ENCODE measurements at regions not wholly inside any gene's neighbourhood (a gene's known extent, or its start where the extent isn't known, plus 50 kb on each side); places are given as distances from the start of the nearest gene placed in this dataset.

DNA sequence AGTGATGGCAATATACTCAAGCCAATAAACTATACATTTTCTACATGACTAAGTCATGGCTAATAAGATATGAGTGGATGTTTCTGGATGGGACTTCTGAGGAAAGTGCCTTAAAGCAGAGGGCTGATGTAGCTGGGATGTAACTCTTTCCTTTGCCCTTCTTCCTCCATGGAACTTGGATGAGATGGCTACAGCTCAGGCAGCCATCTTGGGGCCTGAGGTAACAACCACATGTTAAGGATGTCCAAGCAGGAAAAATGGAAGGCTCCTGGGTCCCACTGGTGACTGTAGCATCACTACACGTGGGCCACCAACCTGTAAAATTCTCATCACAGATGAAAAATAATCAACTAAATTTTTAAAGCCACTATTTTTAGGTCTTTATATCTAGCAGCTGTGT lies 54.4 kb upstream of the GRIP1 start:
- H3K4me1 ChIP-seq: no peaks in the 10 kb centered on the region

DNA sequence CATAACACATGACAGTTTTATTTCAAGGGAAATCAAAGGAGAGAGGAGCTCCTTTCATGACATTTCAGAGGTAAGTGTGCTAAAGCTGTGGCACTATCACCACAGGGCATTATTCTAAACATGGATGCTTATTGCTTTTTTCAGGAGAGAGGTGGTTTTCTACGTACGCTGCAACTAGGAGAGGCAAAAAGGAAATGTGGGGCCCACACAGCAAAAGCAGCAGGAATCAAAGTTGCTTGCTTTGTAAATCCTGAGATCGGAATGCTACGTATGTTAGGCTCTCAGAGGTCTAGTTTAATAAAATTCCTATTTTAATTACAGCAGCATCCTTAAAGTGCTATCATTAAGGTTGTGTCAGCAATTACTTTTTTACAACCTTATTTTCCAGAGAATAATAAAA lies 55.0 kb upstream of the GRIP1 start:
- H3K27me3 ChIP-seq: no peaks in the 10 kb centered on the region
- no peaks in the 10 kb centered on the region for H3K9me3 ChIP-seq
- 85 to 92% methylated on average over 4 of the region's 4 CpGs for WGBS, 2 donors
- intact Hi-C loops (cut with DNase I): no loop called here
- no peak for TF ChIP-seq POLR2A (IDR thresholded peaks at IDR 0.05)
- TF ChIP-seq, protein P1, sequence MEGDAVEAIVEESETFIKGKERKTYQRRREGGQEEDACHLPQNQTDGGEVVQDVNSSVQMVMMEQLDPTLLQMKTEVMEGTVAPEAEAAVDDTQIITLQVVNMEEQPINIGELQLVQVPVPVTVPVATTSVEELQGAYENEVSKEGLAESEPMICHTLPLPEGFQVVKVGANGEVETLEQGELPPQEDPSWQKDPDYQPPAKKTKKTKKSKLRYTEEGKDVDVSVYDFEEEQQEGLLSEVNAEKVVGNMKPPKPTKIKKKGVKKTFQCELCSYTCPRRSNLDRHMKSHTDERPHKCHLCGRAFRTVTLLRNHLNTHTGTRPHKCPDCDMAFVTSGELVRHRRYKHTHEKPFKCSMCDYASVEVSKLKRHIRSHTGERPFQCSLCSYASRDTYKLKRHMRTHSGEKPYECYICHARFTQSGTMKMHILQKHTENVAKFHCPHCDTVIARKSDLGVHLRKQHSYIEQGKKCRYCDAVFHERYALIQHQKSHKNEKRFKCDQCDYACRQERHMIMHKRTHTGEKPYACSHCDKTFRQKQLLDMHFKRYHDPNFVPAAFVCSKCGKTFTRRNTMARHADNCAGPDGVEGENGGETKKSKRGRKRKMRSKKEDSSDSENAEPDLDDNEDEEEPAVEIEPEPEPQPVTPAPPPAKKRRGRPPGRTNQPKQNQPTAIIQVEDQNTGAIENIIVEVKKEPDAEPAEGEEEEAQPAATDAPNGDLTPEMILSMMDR (IDR thresholded peaks at IDR 0.05): no peak
- ATAC-seq (no peak), DNase-seq (no peak)
- H3K27ac ChIP-seq: no peak overlapping the region
- H3K4me3 ChIP-seq: no peak overlapping the region
- no peaks in the 10 kb centered on the region for H3K36me3 ChIP-seq (replicated peaks in 1 of 2; ENCODE audit: insufficient read depth in 1 of 2, low read depth in 2 of 2)
- no peaks in the 10 kb centered on the region for H3K4me1 ChIP-seq

More for the DNA sequence above, 54.4 kb upstream of the GRIP1 start:
- TF ChIP-seq, protein P1 (IDR thresholded peaks at IDR 0.05): no peak
- no peak for TF ChIP-seq POLR2A (IDR thresholded peaks at IDR 0.05)
- intact Hi-C loops (cut with DNase I): no loop called here
- Histone ChIP-seq H3K27me3 (no peaks in the 10 kb centered on the region), H3K9me3 (no peaks in the 10 kb centered on the region), H3K4me3 (no peak overlapping the region), H3K27ac (no peak overlapping the region), H3K36me3 (replicated peaks in 1 of 2; ENCODE audit: insufficient read depth in 1 of 2, low read depth in 2 of 2) (no peaks in the 10 kb centered on the region)
- ATAC-seq (no peak), DNase-seq (no peak)
- 54 to 73% methylated on average over 1 of the region's 1 CpG for WGBS, 2 donors

DNA sequence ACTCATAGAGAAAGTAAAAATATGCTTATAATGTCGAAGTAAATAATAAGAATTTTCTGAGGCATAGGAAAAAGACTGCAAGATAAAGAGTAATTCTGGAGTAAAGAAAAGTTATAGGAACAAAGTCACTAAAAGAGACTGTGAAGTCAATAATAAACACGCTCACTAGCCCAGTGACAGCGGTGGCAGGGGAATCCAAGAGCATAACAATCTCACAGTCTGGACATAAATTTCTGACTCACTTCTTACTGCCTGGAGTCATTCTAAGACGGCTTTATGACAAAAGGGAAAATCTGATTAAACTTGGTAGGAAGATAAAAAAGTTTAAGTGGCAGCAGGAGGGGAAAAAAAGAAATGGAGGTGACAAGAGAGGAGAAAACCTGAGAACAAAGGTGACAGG lies 56.4 kb upstream of the GRIP1 start:
- H3K4me3 ChIP-seq: no peak overlapping the region
- no peaks in the 10 kb centered on the region for H3K4me1 ChIP-seq
- WGBS, 2 donors: 88 to 93% methylated on average over 4 of the region's 4 CpGs
- DNase-seq (no peak), ATAC-seq (no peak)
- intact Hi-C loops (cut with DNase I): no loop called here
- H3K9me3 ChIP-seq: no peaks in the 10 kb centered on the region
- TF ChIP-seq POLR2A (IDR thresholded peaks at IDR 0.05): no peak
- TF ChIP-seq, protein P1 (IDR thresholded peaks at IDR 0.05): no peak
- H3K27me3 ChIP-seq: no peaks in the 10 kb centered on the region
- H3K27ac ChIP-seq: no peak overlapping the region
- no peaks in the 10 kb centered on the region for H3K36me3 ChIP-seq (replicated peaks in 1 of 2; ENCODE audit: insufficient read depth in 1 of 2, low read depth in 2 of 2)

DNA sequence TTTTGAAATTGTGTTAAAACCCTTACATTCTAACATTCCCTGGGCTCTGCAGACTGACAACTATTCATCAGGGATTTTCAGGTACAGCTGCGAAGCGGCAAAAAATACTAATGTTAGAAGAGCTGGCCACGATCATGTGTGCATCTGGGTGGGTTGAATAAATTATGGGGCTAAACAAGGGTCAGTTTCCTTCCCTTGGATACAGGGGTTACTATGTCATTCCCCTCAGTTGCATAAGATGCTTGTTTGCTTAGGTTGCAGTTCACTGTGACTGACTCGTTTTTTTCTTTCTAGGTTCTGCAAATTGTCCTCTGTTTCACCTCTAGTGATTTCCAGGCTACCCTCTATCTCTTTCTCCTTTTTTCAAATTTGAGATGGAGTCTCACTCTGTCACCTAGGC lies 58.1 kb upstream of the GRIP1 start:
- 69 to 74% methylated on average over 4 of the region's 4 CpGs for WGBS, 2 donors
- no peak for ATAC-seq

DNA sequence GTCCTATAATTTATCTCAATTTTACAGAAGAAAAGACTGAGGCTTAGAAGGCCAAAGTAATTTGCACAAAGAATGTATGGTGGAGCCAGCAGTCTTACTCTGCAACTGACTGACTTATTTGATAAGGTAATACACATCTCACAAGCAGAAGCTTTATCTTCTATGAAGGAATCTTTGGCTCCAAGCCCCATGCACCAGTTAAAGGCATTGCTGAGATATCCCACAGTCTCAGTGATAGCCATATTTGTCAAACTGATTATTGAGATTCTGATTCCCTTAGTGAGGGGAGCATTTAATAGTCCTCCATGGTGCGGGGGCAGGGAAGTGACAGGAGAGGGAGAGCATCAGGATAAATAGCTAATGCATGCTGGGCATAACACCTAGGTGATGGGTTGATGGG lies 60.4 kb upstream of the GRIP1 start:
- no peaks in the 10 kb centered on the region for H3K36me3 ChIP-seq (replicated peaks in 1 of 2; ENCODE audit: insufficient read depth in 1 of 2, low read depth in 2 of 2)
- no peak for DNase-seq
- H3K4me3 ChIP-seq: no peak overlapping the region
- no peaks in the 10 kb centered on the region for H3K4me1 ChIP-seq
- no peaks in the 10 kb centered on the region for H3K27me3 ChIP-seq
- no peak for ATAC-seq
- H3K27ac ChIP-seq: no peak overlapping the region
- intact Hi-C loops (cut with DNase I): no loop called here
- TF ChIP-seq, protein P1 (IDR thresholded peaks at IDR 0.05): no peak
- no peak for TF ChIP-seq POLR2A (IDR thresholded peaks at IDR 0.05)
- H3K9me3 ChIP-seq: no peaks in the 10 kb centered on the region
- WGBS, 2 donors: 73 to 88% methylated on average over 1 of the region's 1 CpG

More for the DNA sequence above, 58.1 kb upstream of the GRIP1 start:
- H3K4me3 ChIP-seq: no peak overlapping the region
- H3K9me3 ChIP-seq: no peaks in the 10 kb centered on the region
- TF ChIP-seq, protein P1 (IDR thresholded peaks at IDR 0.05): no peak
- TF ChIP-seq POLR2A (IDR thresholded peaks at IDR 0.05): no peak
- H3K4me1 ChIP-seq: no peaks in the 10 kb centered on the region
- no peak overlapping the region for H3K27ac ChIP-seq
- DNase-seq: no peak
- intact Hi-C loops (cut with DNase I): no loop called here
- no peaks in the 10 kb centered on the region for H3K27me3 ChIP-seq
- H3K36me3 ChIP-seq (replicated peaks in 1 of 2; ENCODE audit: insufficient read depth in 1 of 2, low read depth in 2 of 2): no peaks in the 10 kb centered on the region
